ENCODE measurements at regions not wholly inside any gene's neighbourhood (a gene's known extent, or its start where the extent isn't known, plus 50 kb on each side); places are given as distances from the start of the nearest gene placed in this dataset.

- TF ChIP-seq IRF3 (IDR thresholded peaks at IDR 0.05; ENCODE audit: low read depth, low read length) (no peak), EZH2phosphoT487 (IDR thresholded peaks at IDR 0.05; ENCODE audit: borderline replicate concordance, low read depth) (no peak), RAD21 (IDR thresholded peaks at IDR 0.05; ENCODE audit: low read length) (no peak), EP300 (IDR thresholded peaks at IDR 0.05; ENCODE audit: borderline replicate concordance in 1 of 2, low read depth in 1 of 2, low read length in 1 of 2) (peak in 1 of 2 experiments; percentile 12; a peak in 1 of 4 replicates), SMC3 (IDR thresholded peaks at IDR 0.05; ENCODE audit: low read depth, low read length) (no peak), FOXM1 (IDR thresholded peaks at IDR 0.05; ENCODE audit: low read depth) (no peak), GATA2 (CRISPR knock-in tag; IDR thresholded peaks at IDR 0.05) (no peak), RFX5 (IDR thresholded peaks at IDR 0.05; ENCODE audit: low read length) (0 out of 2 replicates have a peak, but pooled peaks have one; percentile 35), MEF2A (IDR thresholded peaks at IDR 0.05; ENCODE audit: borderline replicate concordance, low read depth) (no peak), FOXJ3 (CRISPR knock-in tag; IDR thresholded peaks at IDR 0.05) (no peak), MXI1 (IDR thresholded peaks at IDR 0.05; ENCODE audit: low read depth, low read length) (peak; percentile 89), JUND (IDR thresholded peaks at IDR 0.05) (no peak), FOSL2 (IDR thresholded peaks at IDR 0.05; ENCODE audit: borderline replicate concordance, low read depth) (no peak)
- TF ChIP-seq, protein P1, sequence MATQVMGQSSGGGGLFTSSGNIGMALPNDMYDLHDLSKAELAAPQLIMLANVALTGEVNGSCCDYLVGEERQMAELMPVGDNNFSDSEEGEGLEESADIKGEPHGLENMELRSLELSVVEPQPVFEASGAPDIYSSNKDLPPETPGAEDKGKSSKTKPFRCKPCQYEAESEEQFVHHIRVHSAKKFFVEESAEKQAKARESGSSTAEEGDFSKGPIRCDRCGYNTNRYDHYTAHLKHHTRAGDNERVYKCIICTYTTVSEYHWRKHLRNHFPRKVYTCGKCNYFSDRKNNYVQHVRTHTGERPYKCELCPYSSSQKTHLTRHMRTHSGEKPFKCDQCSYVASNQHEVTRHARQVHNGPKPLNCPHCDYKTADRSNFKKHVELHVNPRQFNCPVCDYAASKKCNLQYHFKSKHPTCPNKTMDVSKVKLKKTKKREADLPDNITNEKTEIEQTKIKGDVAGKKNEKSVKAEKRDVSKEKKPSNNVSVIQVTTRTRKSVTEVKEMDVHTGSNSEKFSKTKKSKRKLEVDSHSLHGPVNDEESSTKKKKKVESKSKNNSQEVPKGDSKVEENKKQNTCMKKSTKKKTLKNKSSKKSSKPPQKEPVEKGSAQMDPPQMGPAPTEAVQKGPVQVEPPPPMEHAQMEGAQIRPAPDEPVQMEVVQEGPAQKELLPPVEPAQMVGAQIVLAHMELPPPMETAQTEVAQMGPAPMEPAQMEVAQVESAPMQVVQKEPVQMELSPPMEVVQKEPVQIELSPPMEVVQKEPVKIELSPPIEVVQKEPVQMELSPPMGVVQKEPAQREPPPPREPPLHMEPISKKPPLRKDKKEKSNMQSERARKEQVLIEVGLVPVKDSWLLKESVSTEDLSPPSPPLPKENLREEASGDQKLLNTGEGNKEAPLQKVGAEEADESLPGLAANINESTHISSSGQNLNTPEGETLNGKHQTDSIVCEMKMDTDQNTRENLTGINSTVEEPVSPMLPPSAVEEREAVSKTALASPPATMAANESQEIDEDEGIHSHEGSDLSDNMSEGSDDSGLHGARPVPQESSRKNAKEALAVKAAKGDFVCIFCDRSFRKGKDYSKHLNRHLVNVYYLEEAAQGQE (IDR thresholded peaks at IDR 0.05; ENCODE audit: low read depth, low read length) = 0 out of 2 replicates have a peak, but pooled peaks have one; percentile 50
Observed at GRCh38 chr17:68101075-68101986, 65.8 kb downstream of the KPNA2 start (continued).

- Histone ChIP-seq H3K4me3 (ENCODE audit: low read depth in 2 of 2, low read length in 1 of 2) (peak overlapping the region; percentile 80 to 85), H3K27ac (ENCODE audit: low read depth in 2 of 2, low read length in 1 of 2) (peak overlapping the region; percentile 43 to 75; a peak in 2 of 4 replicates), H4K20me1 (ENCODE audit: insufficient read depth) (no peaks in the 10 kb centered on the region), H2AFZ (ENCODE audit: low read depth) (peak overlapping the region; percentile 91), H3K9ac (peak overlapping the region; percentile 90), H3K4me1 (ENCODE audit: control insufficient read depth in 1 of 2, insufficient read depth in 2 of 2, low read depth in 1 of 2, low read length in 1 of 2) (peaks cover 0 to 9% of the 10 kb centered on the region in 2 experiments; a peak in 3 of 4 replicates), H3F3A (replicated peaks; ENCODE audit: insufficient read depth) (peaks cover 2% of the 10 kb centered on the region), H3K36me3 (replicated peaks in 1 of 2; ENCODE audit: control insufficient read depth in 1 of 2, insufficient read depth in 2 of 2, low read length in 1 of 2) (peaks cover 0 to 17% of the 10 kb centered on the region in 2 experiments), H3K9me2 (no peaks in the 10 kb centered on the region), H3K9me3 (no peaks in the 10 kb centered on the region), H3K79me2 (ENCODE audit: insufficient read depth) (peaks cover 43% of the 10 kb centered on the region), H3K4me2 (peak overlapping the region; percentile 98), H3K27me3 (ENCODE audit: insufficient read depth) (no peaks in the 10 kb centered on the region)
- ChIA-PET POLR2A (no interaction called here), CTCF (interaction anchor here (1.5 kb wide), 1 partner anchor 66 kb away, joined by 5 read pairs; no protein-coding TSS in a partner anchor)
- TF ChIP-seq YY1 (IDR thresholded peaks at IDR 0.05; ENCODE audit: low read depth) = no peak
- TF ChIP-seq RAD21 (IDR thresholded peaks at IDR 0.05; ENCODE audit: low read length) = no peak
- TF ChIP-seq, protein P2, sequence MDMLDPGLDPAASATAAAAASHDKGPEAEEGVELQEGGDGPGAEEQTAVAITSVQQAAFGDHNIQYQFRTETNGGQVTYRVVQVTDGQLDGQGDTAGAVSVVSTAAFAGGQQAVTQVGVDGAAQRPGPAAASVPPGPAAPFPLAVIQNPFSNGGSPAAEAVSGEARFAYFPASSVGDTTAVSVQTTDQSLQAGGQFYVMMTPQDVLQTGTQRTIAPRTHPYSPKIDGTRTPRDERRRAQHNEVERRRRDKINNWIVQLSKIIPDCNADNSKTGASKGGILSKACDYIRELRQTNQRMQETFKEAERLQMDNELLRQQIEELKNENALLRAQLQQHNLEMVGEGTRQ (IDR thresholded peaks at IDR 0.05; ENCODE audit: borderline replicate concordance, low read depth, low read length) = no peak
- TF ChIP-seq RXRA (IDR thresholded peaks at IDR 0.05; ENCODE audit: borderline replicate concordance, low read depth) = no peak
- TF ChIP-seq GATA2 (CRISPR knock-in tag; IDR thresholded peaks at IDR 0.05) = no peak
- TF ChIP-seq POLR2AphosphoS5 (IDR thresholded peaks at IDR 0.05; ENCODE audit: low read depth, low read length) = no peak
- TF ChIP-seq TEAD4 (IDR thresholded peaks at IDR 0.05; ENCODE audit: borderline replicate concordance, insufficient read depth) = no peak
- 3% methylated on average over 16 of the region's 20 CpGs for WGBS (ENCODE audit: low lambda C conversion rate)
- no peak for DNase-seq
Observed at GRCh38 chr17:68101987-68102314, 66.4 kb downstream of the KPNA2 start.

Measured in SK-N-SH (cell line).